Neural progenitor cell (in vitro differentiated cells): ENCODE measurements at regions not wholly inside any gene's neighbourhood (a gene's known extent, or its start where the extent isn't known, plus 50 kb on each side); places are given as distances from the start of the nearest gene placed in this dataset.

Experiments used
- DNase-seq: peaks from one replicate; pipeline ENCODE4 v3.0.0-alpha.2; 2016; ENCODE audit warnings: low spot score
- H2AFZ ChIP-seq: fragments of 200-600 bp; sonication (generic); replicated peaks from 2 replicates; pipeline ENCODE4 v1.6.1; 2016; ENCODE audit warnings: antibody characterized with exemption
- H3F3A ChIP-seq: fragments of 200-600 bp; sonication (generic); 2 replicates; pipeline ENCODE4 v1.6.1; 2016; ENCODE audit warnings: antibody characterized with exemption, low read depth
- H3K27ac ChIP-seq: fragments of 200-600 bp; sonication (generic); 2 replicates; pipeline ENCODE4 v1.5.1; 2016; ENCODE audit warnings: mild to moderate bottlenecking
- H3K27me3 ChIP-seq: fragments of 200-600 bp; sonication (generic); 2 replicates; pipeline ENCODE4 v1.6.1; 2016; ENCODE audit warnings: mild to moderate bottlenecking, moderate library complexity
- H3K36me3 ChIP-seq: fragments of 200-600 bp; sonication (generic); 2 replicates; pipeline ENCODE4 v1.5.1; 2016
- H3K4me1 ChIP-seq: fragments of 200-600 bp; sonication (generic); 2 replicates; pipeline ENCODE4 v1.6.1; 2016; ENCODE audit warnings: mixed run types
- H3K4me2 ChIP-seq: fragments of 200-600 bp; sonication (generic); 2 replicates; pipeline ENCODE4 v1.6.1; 2016
- H3K4me3 ChIP-seq: fragments of 200-600 bp; sonication (generic); 2 replicates; pipeline ENCODE4 v1.5.1; 2016
- H3K79me2 ChIP-seq: fragments of 200-600 bp; sonication (generic); 2 replicates; pipeline ENCODE4 v1.6.1; 2016; ENCODE audit warnings: low read depth
- H3K9ac ChIP-seq: fragments of 200-600 bp; sonication (generic); 2 replicates; pipeline ENCODE4 v1.6.1; 2016
- H3K9me3 ChIP-seq: fragments of 200-600 bp; sonication (generic); 2 replicates; pipeline ENCODE4 v1.5.1; 2016; ENCODE audit warnings: low read depth
- H4K20me1 ChIP-seq: fragments of 200-600 bp; sonication (generic); 2 replicates; pipeline ENCODE4 v1.6.1; 2016; ENCODE audit warnings: low read depth
- H3K27ac Mint-ChIP-seq: 3 replicates; pipeline ENCODE4 v1.8.0; 2021; ENCODE audit warnings: mixed read lengths
- H3K27me3 Mint-ChIP-seq: 2 replicates; pipeline ENCODE4 v1.8.0; 2022; ENCODE audit warnings: low read depth, mild to moderate bottlenecking, inconsistent platforms, moderate library complexity, mixed read lengths; ENCODE audit not compliant: insufficient read depth
- H3K36me3 Mint-ChIP-seq: 3 replicates; pipeline ENCODE4 v1.8.0; 2021; ENCODE audit warnings: mixed read lengths
- H3K4me1 Mint-ChIP-seq: 3 replicates; pipeline ENCODE4 v1.8.0; 2021; ENCODE audit warnings: mixed read lengths
- H3K4me3 Mint-ChIP-seq: 3 replicates; pipeline ENCODE4 v1.8.0; 2021; ENCODE audit warnings: mild to moderate bottlenecking, moderate library complexity, mixed read lengths
- H3K9me3 Mint-ChIP-seq: 3 replicates; pipeline ENCODE4 v1.8.0; 2020; ENCODE audit warnings: mixed read lengths
- EZH2 ChIP-seq: fragments of 200-600 bp; sonication (generic); IDR thresholded peaks from 2 replicates; pipeline ENCODE4 v1.6.1; 2017; ENCODE audit warnings: antibody characterized with exemption, mild to moderate bottlenecking, moderate library complexity
- EZH2phosphoT487 ChIP-seq: fragments of 200-600 bp; sonication (generic); IDR thresholded peaks from 2 replicates; pipeline ENCODE4 v1.6.1; 2017; ENCODE audit warnings: antibody characterized with exemption
- TF ChIP-seq, protein P1 (sequence below): fragments of 200-600 bp; sonication (generic); IDR thresholded peaks from 2 replicates; pipeline ENCODE4 v1.5.1; 2017; ENCODE audit warnings: antibody characterized with exemption, mild to moderate bottlenecking

GRCh38 chr1:168396508-168396907, 115.8 kb downstream of the TBX19 start:
- Histone ChIP-seq H3K9ac (no peak overlapping the region), H4K20me1 (no peaks in the 10 kb centered on the region), H3K4me2 (no peak overlapping the region), H2AFZ (no peak overlapping the region), H3K27me3 (no peaks in the 10 kb centered on the region), H3F3A (no peaks in the 10 kb centered on the region), H3K9me3 (no peaks in the 10 kb centered on the region), H3K79me2 (no peaks in the 10 kb centered on the region), H3K36me3 (no peaks in the 10 kb centered on the region), H3K27ac (no peak overlapping the region), H3K4me3 (no peak overlapping the region), H3K4me1 (no peaks in the 10 kb centered on the region)
- H3K27me3 Mint-ChIP-seq, result peaks cover 3% of the 10 kb centered on the region
- no peaks in the 10 kb centered on the region for H3K9me3 Mint-ChIP-seq
- H3K4me1 Mint-ChIP-seq, result peaks cover 18% of the 10 kb centered on the region
- H3K36me3 Mint-ChIP-seq, result no peaks in the 10 kb centered on the region
- no peak overlapping the region for H3K4me3 Mint-ChIP-seq
- TF ChIP-seq EZH2 (no peak), EZH2phosphoT487 (no peak)
- TF ChIP-seq, protein P1, sequence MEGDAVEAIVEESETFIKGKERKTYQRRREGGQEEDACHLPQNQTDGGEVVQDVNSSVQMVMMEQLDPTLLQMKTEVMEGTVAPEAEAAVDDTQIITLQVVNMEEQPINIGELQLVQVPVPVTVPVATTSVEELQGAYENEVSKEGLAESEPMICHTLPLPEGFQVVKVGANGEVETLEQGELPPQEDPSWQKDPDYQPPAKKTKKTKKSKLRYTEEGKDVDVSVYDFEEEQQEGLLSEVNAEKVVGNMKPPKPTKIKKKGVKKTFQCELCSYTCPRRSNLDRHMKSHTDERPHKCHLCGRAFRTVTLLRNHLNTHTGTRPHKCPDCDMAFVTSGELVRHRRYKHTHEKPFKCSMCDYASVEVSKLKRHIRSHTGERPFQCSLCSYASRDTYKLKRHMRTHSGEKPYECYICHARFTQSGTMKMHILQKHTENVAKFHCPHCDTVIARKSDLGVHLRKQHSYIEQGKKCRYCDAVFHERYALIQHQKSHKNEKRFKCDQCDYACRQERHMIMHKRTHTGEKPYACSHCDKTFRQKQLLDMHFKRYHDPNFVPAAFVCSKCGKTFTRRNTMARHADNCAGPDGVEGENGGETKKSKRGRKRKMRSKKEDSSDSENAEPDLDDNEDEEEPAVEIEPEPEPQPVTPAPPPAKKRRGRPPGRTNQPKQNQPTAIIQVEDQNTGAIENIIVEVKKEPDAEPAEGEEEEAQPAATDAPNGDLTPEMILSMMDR, result no peak
- no peak overlapping the region for H3K27ac Mint-ChIP-seq
- DNase-seq, result no peak

DNA sequence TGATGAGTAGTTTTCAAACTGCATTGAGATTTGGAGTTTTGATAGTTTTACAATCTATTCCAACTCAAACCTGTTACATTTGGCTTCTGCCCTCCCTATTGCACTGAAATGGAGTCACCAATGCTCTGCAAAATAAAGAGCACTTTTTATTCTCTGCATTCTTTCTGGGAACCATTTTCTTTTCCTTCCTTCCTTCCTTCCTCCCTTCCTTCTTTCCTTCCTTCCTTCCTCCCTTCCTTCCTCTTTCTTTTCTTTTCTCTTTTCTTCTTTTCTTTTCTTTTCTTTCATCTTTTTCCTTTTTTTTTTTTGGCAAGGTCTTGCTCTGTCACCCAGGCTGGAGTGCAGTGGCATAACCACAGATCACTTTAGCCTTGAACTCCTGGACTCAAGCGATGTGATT, 114.2 kb downstream of the TBX19 start:
- H3K27me3 Mint-ChIP-seq, result peaks cover 3% of the 10 kb centered on the region
- H3K9me3 Mint-ChIP-seq, result no peaks in the 10 kb centered on the region
- Histone ChIP-seq H3K9me3 (no peaks in the 10 kb centered on the region), H2AFZ (no peak overlapping the region), H3K27ac (no peak overlapping the region), H3K4me2 (no peak overlapping the region), H3K79me2 (no peaks in the 10 kb centered on the region), H3F3A (no peaks in the 10 kb centered on the region), H3K9ac (no peak overlapping the region), H4K20me1 (no peaks in the 10 kb centered on the region), H3K27me3 (no peaks in the 10 kb centered on the region), H3K4me1 (no peaks in the 10 kb centered on the region), H3K4me3 (no peak overlapping the region), H3K36me3 (no peaks in the 10 kb centered on the region)
- TF ChIP-seq, protein P1, result no peak
- TF ChIP-seq EZH2phosphoT487 (no peak), EZH2 (no peak)
- H3K36me3 Mint-ChIP-seq, result no peaks in the 10 kb centered on the region
- H3K4me3 Mint-ChIP-seq, result no peak overlapping the region
- peaks cover 17% of the 10 kb centered on the region for H3K4me1 Mint-ChIP-seq
- no peak for DNase-seq
- no peak overlapping the region for H3K27ac Mint-ChIP-seq

- Mint-ChIP-seq H3K27me3 (peaks cover 2% of the 10 kb centered on the region), H3K27ac (no peak overlapping the region), H3K9me3 (no peaks in the 10 kb centered on the region), H3K4me1 (no peaks in the 10 kb centered on the region), H3K36me3 (no peaks in the 10 kb centered on the region), H3K4me3 (no peak overlapping the region)
- Histone ChIP-seq H3K4me3 (no peak overlapping the region), H3K79me2 (no peaks in the 10 kb centered on the region), H2AFZ (no peak overlapping the region), H3K9ac (no peak overlapping the region), H3K27ac (no peak overlapping the region), H3F3A (no peaks in the 10 kb centered on the region), H3K27me3 (peaks cover under 1% of the 10 kb centered on the region), H3K4me1 (no peaks in the 10 kb centered on the region), H4K20me1 (no peaks in the 10 kb centered on the region), H3K4me2 (no peak overlapping the region), H3K36me3 (no peaks in the 10 kb centered on the region), H3K9me3 (no peaks in the 10 kb centered on the region)
- TF ChIP-seq EZH2 (no peak), EZH2phosphoT487 (no peak)
- TF ChIP-seq, protein P1, result no peak
- no peak for DNase-seq
Observed at GRCh38 chr1:168392958-168393549, 112.4 kb downstream of the TBX19 start.
